GM18519 (cell line): ENCODE measurements at regions not wholly inside any gene's neighbourhood (a gene's known extent, or its start where the extent isn't known, plus 50 kb on each side); places are given as distances from the start of the nearest gene placed in this dataset.
"Not testable (repeated sequence)": the region's sequence is repeated elsewhere in the genome, so short reads cannot be mapped to it uniquely, and the experiment has no call there.

Source experiments
- ATAC-seq: cut with Tn5 transposase; IDR thresholded peaks from one replicate; pipeline ENCODE4 v1.9.1; 2021; ENCODE audit warnings: mild to moderate bottlenecking, moderate library complexity; ENCODE audit not compliant: unreplicated experiment, low FRiP score

- no peak for ATAC-seq
Measured at GRCh38 chr2:220556658-220557057, 929.2 kb downstream of the SLC4A3 start.

- ATAC-seq: no peak
Measured at GRCh38 chr2:220560192-220560591, 932.8 kb downstream of the SLC4A3 start.

GRCh38 chr2:220562375-220563140, 935.1 kb downstream of the SLC4A3 start:
- no peak for ATAC-seq

GRCh38 chr2:220568296-220568695, 940.9 kb downstream of the SLC4A3 start:
- no peak for ATAC-seq

- no peak for ATAC-seq
Measured at GRCh38 chr2:220569112-220569897, 941.9 kb downstream of the SLC4A3 start.

GRCh38 chr2:220572385-220572784, 945.0 kb downstream of the SLC4A3 start:
- no peak for ATAC-seq

GRCh38 chr2:220574038-220574437, 946.6 kb downstream of the SLC4A3 start:
- ATAC-seq: no peak

- no peak for ATAC-seq
Measured at GRCh38 chr2:220575963-220576362, 948.5 kb downstream of the SLC4A3 start.

- no peak for ATAC-seq
Measured at GRCh38 chr2:220579452-220579851, 952.0 kb downstream of the SLC4A3 start.

GRCh38 chr2:220580113-220580512, 952.7 kb downstream of the SLC4A3 start:
- ATAC-seq: no peak

- no peak for ATAC-seq
Measured at GRCh38 chr2:220583725-220584124, 956.3 kb downstream of the SLC4A3 start.

- no peak for ATAC-seq
Measured at GRCh38 chr2:220585241-220585640, 957.8 kb downstream of the SLC4A3 start.

- ATAC-seq: no peak
Measured at GRCh38 chr2:220586980-220587530, 959.6 kb downstream of the SLC4A3 start.

GRCh38 chr2:220588148-220588547, 960.7 kb downstream of the SLC4A3 start:
- no peak for ATAC-seq

- no peak for ATAC-seq
Measured at GRCh38 chr2:220590476-220590875, 963.0 kb downstream of the SLC4A3 start.

GRCh38 chr2:220593526-220593925, 966.1 kb downstream of the SLC4A3 start:
- ATAC-seq: no peak

GRCh38 chr2:220601674-220602073, 970.4 kb downstream of the EPHA4 start:
- no peak for ATAC-seq

GRCh38 chr2:220613004-220613403, 959.1 kb downstream of the EPHA4 start:
- not testable (repeated sequence) for ATAC-seq

- no peak for ATAC-seq
Measured at GRCh38 chr2:220614064-220614463, 958.0 kb downstream of the EPHA4 start.

GRCh38 chr2:220619525-220620220, 952.4 kb downstream of the EPHA4 start:
- ATAC-seq: no peak

GRCh38 chr2:220626603-220627002, 945.5 kb downstream of the EPHA4 start:
- ATAC-seq: no peak
